ENCODE measurements at regions not wholly inside any gene's neighbourhood (a gene's known extent, or its start where the extent isn't known, plus 50 kb on each side); places are given as distances from the start of the nearest gene placed in this dataset.

GRCh38 chr15:27635916-27636315 lies 463.2 kb downstream of the OCA2 start:
- DNase-seq (ENCODE audit: extremely low spot score in 2 of 2), result no peak
- no peaks in the 10 kb centered on the region for H3K36me3 ChIP-seq
- intact Hi-C loops (cut with DNase I), result no loop called here
- no peaks in the 10 kb centered on the region for H3K4me1 ChIP-seq
- no peak for TF ChIP-seq POLR2AphosphoS5 (IDR thresholded peaks at IDR 0.05; ENCODE audit: insufficient read depth in 1 of 2, low read depth in 1 of 2)
- TF ChIP-seq, protein P1, sequence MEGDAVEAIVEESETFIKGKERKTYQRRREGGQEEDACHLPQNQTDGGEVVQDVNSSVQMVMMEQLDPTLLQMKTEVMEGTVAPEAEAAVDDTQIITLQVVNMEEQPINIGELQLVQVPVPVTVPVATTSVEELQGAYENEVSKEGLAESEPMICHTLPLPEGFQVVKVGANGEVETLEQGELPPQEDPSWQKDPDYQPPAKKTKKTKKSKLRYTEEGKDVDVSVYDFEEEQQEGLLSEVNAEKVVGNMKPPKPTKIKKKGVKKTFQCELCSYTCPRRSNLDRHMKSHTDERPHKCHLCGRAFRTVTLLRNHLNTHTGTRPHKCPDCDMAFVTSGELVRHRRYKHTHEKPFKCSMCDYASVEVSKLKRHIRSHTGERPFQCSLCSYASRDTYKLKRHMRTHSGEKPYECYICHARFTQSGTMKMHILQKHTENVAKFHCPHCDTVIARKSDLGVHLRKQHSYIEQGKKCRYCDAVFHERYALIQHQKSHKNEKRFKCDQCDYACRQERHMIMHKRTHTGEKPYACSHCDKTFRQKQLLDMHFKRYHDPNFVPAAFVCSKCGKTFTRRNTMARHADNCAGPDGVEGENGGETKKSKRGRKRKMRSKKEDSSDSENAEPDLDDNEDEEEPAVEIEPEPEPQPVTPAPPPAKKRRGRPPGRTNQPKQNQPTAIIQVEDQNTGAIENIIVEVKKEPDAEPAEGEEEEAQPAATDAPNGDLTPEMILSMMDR (IDR thresholded peaks at IDR 0.05), result no peak
- TF ChIP-seq POLR2A (IDR thresholded peaks at IDR 0.05), result no peak
- no peak overlapping the region for H3K27ac ChIP-seq
- H3K4me3 ChIP-seq, result no peak overlapping the region
- H3K9me3 ChIP-seq, result no peaks in the 10 kb centered on the region
- H3K27me3 ChIP-seq, result no peaks in the 10 kb centered on the region

DNA sequence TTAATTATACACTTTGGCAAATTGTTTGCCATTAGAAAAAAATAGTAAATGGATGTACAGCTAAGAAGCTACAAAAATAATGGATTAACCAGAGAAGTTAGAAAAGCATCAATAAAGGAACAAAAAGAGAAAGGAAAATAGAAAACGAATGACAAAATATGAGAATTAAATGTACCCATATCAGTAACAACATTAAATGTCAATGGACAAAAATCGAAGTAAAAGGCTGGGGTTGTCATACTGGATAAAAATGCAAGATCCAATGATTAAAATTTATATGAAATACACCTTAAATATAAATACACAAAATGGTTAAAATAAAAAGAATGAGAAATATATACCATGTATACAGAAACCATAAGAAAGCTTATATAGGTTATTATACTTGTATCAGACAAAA lies 470.6 kb downstream of the OCA2 start:
- intact Hi-C loops (cut with DNase I), result no loop called here

GRCh38 chr15:27627623-27628022 lies 471.5 kb downstream of the OCA2 start:
- DNase-seq (ENCODE audit: extremely low spot score in 2 of 2), result no peak
- no peak for TF ChIP-seq POLR2A (IDR thresholded peaks at IDR 0.05)
- no peak for TF ChIP-seq POLR2AphosphoS5 (IDR thresholded peaks at IDR 0.05; ENCODE audit: insufficient read depth in 1 of 2, low read depth in 1 of 2)
- TF ChIP-seq, protein P1 (IDR thresholded peaks at IDR 0.05), result no peak
- no peaks in the 10 kb centered on the region for H3K9me3 ChIP-seq
- intact Hi-C loops (cut with DNase I), result no loop called here
- H3K27ac ChIP-seq, result no peak overlapping the region
- no peak overlapping the region for H3K4me3 ChIP-seq
- no peaks in the 10 kb centered on the region for H3K4me1 ChIP-seq
- no peaks in the 10 kb centered on the region for H3K36me3 ChIP-seq
- H3K27me3 ChIP-seq, result no peaks in the 10 kb centered on the region

More for the DNA sequence above, 470.6 kb downstream of the OCA2 start:
- no peak overlapping the region for H3K4me3 ChIP-seq
- H3K36me3 ChIP-seq, result no peaks in the 10 kb centered on the region
- H3K9me3 ChIP-seq, result no peaks in the 10 kb centered on the region
- H3K27me3 ChIP-seq, result no peaks in the 10 kb centered on the region
- DNase-seq (ENCODE audit: extremely low spot score in 2 of 2), result no peak
- no peaks in the 10 kb centered on the region for H3K4me1 ChIP-seq
- no peak overlapping the region for H3K27ac ChIP-seq
- TF ChIP-seq, protein P1 (IDR thresholded peaks at IDR 0.05), result no peak
- no peak for TF ChIP-seq POLR2AphosphoS5 (IDR thresholded peaks at IDR 0.05; ENCODE audit: insufficient read depth in 1 of 2, low read depth in 1 of 2)
- TF ChIP-seq POLR2A (IDR thresholded peaks at IDR 0.05), result no peak

GRCh38 chr15:27623560-27624305 lies 475.4 kb downstream of the OCA2 start:
- H3K36me3 ChIP-seq, result no peaks in the 10 kb centered on the region
- H3K4me3 ChIP-seq, result no peak overlapping the region
- H3K27ac ChIP-seq, result no peak overlapping the region
- H3K4me1 ChIP-seq, result no peaks in the 10 kb centered on the region
- no peaks in the 10 kb centered on the region for H3K9me3 ChIP-seq
- no peak for TF ChIP-seq POLR2A (IDR thresholded peaks at IDR 0.05)
- TF ChIP-seq POLR2AphosphoS5 (IDR thresholded peaks at IDR 0.05; ENCODE audit: insufficient read depth in 1 of 2, low read depth in 1 of 2), result no peak
- TF ChIP-seq, protein P1 (IDR thresholded peaks at IDR 0.05), result no peak
- no peaks in the 10 kb centered on the region for H3K27me3 ChIP-seq
- intact Hi-C loops (cut with DNase I), result no loop called here
- no peak for DNase-seq (ENCODE audit: extremely low spot score in 2 of 2)

- Histone ChIP-seq H3K4me1 (no peaks in the 10 kb centered on the region), H3K9me3 (no peaks in the 10 kb centered on the region), H3K27ac (no peak overlapping the region), H3K36me3 (no peaks in the 10 kb centered on the region), H3K27me3 (no peaks in the 10 kb centered on the region), H3K4me3 (no peak overlapping the region)
- intact Hi-C loops (cut with DNase I), result no loop called here
- TF ChIP-seq POLR2A (IDR thresholded peaks at IDR 0.05), result no peak
- no peak for TF ChIP-seq POLR2AphosphoS5 (IDR thresholded peaks at IDR 0.05; ENCODE audit: insufficient read depth in 1 of 2, low read depth in 1 of 2)
- TF ChIP-seq, protein P1 (IDR thresholded peaks at IDR 0.05), result no peak
- DNase-seq (ENCODE audit: extremely low spot score in 2 of 2), result no peak
These were observed 476.0 kb downstream of the OCA2 start for GRCh38 chr15:27623149-27623548.

Measured in vagina (tissue), 2 donors.